HG03097 (cell line): ENCODE measurements at regions not wholly inside any gene's neighbourhood (a gene's known extent, or its start where the extent isn't known, plus 50 kb on each side); places are given as distances from the start of the nearest gene placed in this dataset.
"Not testable (repeated sequence)": the region's sequence is repeated elsewhere in the genome, so short reads cannot be mapped to it uniquely, and the experiment has no call there.

ENCODE experiments used
- ATAC-seq: cut with Tn5 transposase; IDR thresholded peaks from one replicate; pipeline ENCODE4 v1.9.1; 2021; ENCODE audit not compliant: unreplicated experiment, low FRiP score

DNA sequence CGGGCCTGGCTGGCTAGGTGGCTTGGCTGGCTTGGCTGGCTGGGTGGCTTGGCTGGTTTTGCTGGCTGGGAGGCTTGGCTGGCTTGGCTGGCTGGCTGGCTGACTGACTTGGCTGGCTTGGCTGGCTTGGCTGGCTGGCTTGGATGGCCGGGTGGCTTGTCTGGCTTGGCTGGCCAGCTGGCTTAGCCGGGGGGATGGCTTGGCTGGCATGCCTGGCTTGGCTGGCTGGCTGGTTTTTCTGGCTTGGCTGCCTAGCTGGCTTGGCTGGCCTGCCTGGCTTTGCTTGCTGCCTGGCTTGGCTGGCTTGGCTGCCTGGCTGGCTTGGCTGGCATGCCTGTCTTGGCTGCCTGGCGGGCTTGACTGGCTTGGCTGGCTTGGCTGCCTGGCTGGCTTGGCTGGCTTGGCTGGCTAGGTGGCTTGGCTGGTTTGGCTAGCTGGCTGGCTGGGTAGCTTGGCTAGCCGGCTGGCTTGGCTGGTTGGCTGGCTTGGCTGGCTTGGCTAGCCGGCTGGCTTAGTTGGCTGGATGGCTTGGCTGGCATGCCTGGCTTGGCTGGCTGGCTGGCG is 2829.6 kb downstream of the RPIA start:
- not testable (repeated sequence) for ATAC-seq

DNA sequence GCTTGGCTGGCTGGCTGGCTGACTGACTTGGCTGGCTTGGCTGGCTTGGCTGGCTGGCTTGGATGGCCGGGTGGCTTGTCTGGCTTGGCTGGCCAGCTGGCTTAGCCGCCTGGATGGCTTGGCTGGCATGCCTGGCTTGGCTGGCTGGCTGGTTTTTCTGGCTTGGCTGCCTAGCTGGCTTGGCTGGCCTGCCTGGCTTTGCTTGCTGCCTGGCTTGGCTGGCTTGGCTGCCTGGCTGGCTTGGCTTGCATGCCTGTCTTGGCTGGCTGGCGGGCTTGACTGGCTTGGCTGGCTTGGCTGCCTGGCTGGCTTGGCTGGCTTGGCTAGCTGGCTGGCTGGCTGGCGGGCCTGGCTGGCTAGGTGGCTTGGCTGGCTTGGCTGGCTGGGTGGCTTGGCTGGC is 2830.5 kb downstream of the RPIA start:
- ATAC-seq: not testable (repeated sequence)

DNA sequence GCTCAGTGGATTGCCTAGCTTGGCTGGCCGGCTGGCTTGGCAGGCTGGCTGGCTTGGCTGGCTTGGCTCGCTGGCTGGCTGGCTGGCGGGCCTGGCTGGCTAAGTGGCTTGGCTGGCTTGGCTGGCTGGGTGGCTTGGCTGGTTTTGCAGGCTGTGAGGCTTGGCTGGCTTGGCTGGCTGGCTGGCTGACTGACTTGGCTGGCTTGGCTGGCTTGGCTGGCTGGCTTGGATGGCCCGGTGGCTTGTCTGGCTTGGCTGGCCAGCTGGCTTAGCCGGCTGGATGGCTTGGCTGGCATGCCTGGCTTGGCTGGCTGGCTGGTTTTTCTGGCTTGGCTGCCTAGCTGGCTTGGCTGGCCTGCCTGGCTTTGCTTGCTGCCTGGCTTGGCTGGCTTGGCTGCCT is 2831.4 kb downstream of the RPIA start:
- ATAC-seq: not testable (repeated sequence)

DNA sequence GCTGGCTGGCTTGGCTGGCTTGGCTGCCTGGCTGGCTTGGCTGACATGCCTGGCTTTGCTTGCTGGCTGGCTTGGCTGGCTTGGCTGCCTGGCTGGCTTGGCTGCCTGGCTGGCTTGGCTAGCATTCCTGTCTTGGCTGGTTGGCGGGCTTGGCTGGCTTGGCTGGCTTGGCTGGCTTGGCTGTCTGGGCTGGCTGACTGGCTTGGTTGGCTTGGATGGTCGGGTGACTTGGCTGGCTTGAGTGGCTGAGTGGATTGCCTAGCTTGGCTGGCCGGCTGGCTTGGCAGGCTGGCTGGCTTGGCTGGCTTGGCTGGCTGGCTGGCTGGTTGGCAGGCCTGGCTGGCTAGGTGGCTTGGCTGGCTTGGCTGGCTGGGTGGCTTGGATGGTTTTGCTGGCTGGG is 2832.3 kb downstream of the RPIA start:
- not testable (repeated sequence) for ATAC-seq

DNA sequence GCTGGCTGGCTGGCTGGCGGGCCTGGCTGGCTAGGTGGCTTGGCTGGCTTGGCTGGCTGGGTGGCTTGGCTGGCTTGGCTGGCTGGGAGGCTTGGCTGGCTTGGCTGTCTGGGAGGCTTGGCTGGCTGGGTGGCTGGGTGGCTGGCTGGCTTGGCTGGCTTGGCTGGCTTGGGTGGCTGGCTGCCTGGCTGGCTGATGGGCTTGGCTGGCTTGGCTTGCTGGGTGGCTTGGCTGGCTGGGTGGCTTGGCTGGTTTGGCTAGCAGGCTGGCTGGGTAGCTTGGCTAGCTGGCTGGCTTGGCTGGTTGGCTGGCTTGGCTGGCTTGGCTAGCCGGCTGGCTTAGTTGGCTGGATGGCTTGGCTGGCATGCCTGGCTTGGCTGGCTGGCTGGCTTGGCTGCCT is 2834.1 kb downstream of the RPIA start:
- ATAC-seq: not testable (repeated sequence)

DNA sequence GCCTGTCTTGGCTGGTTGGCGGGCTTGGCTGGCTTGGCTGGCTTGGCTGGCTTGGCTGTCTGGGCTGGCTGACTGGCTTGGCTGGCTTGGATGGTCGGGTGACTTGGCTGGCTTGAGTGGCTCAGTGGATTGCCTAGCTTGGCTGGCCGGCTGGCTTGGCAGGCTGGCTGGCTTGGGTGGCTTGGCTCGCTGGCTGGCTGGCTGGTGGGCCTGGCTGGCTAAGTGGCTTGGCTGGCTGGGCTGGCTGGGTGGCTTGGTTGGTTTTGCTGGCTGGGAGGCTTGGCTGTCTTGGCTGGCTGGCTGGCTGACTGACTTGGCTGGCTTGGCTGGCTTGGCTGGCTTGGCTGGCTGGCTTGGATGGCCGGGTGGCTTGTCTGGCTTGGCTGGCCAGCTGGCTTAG is 2834.6 kb downstream of the RPIA start:
- ATAC-seq: not testable (repeated sequence)

DNA sequence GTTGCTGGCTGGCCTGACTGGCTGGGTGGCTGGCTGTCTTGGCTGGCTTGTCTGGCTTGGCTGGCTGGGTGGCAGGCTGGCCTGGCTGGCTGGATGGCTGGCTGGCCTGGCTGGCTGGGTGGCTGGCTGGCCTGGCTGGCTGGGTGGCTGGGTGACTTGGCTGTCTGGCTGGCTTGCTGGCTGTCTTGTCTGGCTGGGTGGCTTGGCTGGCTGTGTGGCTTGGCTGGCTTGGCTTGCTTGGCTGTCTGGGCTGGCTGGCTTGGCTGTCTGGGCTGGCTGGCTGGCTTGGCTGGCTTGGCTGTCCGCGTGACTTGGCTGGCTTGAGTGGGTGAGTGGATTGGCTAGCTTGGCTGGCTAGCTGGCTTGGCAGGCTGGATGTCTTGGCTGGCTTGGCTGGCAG is 2835.6 kb downstream of the RPIA start:
- ATAC-seq: not testable (repeated sequence)

DNA sequence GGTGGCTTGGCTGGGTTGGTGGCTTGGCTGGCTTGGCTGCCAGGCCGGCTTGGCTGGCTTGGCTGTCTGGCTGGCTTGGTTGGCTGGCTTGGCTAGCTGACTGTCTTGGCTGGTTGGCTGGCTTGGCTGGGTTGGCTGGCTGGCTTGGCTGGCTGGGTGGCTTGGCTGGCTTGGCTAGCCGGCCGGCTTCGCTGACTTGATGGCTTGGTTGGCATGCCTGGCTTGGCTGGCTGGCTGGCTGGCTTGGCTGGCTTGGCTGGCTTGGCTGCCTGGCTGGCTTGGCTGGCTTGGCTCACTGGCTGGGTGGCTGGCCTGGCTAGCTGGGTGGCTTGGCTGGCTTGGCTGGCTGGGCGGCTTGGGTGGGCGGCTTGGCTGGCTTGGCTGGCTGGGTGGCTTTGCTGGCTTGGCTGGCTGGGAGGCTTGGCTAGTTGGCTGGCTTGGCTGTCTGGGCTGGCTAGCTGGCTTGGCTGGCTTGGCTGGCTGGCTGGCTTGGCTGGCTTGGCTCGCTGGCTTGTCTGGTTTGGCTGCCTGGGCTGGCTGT is 2836.1 kb downstream of the RPIA start:
- not testable (repeated sequence) for ATAC-seq

DNA sequence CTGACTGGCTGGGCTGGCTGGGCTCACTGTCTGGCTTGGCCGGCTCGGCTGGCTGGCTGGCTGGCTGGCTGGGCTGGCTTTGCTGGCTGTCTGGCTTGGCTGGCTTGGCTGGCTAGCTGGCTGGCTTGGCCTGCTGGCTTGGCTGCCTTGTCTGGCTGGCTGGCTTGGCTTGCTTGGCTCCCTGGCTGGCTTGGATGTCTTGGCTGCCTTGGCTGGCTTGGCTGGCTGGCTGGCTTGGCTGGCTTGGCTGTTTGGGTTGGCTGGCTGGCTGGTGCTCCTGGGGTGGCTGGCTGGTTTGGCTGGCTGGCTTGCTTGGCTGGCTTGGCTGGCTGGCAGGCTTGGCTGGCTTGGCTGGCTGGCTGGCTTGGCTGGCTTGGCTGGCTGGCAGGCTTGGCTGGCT is 2836.9 kb downstream of the RPIA start:
- not testable (repeated sequence) for ATAC-seq

DNA sequence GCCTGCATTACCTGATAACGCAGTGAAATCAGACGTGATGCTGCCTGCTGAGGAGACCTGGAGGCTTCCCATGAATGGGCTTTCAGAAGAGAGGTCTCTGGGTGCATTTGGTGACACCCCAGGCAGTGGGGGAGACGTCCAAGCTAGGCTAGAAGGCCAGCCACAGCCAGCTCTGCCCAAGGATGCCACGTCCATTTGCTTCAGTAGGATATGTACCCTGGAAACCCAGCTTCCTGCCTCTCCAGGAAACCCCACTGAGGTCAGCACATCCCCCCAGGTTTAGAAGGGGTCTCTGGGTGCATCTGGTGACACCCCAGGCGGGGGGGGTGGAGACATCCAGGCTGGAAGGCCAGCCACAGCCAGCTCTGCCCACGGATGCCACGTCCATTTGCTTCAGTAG is 2844.6 kb downstream of the RPIA start:
- not testable (repeated sequence) for ATAC-seq

DNA sequence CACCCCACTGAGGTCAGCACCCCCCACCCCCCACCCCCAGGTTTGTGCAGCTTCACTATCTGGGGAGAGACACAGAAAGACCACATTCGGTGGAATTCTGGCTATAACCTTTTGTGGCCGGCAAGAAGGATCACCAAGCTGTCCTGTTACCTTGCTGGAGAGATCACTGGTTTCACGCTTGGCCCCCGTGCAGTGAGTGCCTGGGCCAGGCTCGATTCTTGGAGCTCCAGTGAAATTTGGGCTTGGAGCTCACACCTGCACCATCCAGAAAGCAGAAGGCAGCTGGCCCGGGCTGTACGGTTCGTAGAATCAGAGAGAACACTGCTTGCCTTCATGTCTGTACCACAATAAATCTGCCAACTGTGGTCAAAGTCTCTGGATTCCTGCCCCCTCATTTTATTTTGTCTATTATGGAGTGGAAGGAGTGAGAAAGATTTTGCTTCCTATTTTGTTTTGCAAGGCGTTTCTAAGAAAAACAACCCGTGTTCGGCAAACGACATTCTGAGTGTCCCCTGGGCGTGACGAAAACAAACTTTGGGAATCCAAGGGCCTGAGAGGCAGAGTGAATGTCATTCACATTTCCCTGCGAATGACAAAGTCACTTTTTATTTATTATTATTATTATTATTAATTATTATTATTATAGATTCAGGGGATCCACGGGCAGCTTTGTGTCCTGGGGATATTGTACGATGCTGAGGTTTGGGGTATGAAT is 2845.2 kb downstream of the RPIA start:
- not testable (repeated sequence) for ATAC-seq

DNA sequence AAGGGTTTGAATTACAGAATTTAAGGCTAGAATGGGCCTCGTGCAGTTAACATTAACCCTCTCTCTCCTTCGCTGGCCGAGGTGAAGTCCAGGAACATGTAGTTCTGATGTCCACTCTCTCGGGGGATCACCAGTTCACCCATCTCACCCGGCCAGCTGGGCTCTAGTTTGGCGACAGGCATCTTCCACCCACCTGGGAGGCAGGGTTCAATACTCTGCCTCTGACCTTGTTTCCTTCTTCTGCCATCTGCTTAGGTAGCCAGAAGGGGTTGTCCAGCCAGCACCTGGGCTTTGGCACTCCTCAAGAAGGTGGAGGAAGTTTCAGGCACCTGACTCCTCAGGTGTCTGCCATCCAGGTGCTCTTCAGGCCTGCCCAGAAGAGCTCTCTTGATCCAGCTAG is 2857.8 kb downstream of the RPIA start:
- not testable (repeated sequence) for ATAC-seq

DNA sequence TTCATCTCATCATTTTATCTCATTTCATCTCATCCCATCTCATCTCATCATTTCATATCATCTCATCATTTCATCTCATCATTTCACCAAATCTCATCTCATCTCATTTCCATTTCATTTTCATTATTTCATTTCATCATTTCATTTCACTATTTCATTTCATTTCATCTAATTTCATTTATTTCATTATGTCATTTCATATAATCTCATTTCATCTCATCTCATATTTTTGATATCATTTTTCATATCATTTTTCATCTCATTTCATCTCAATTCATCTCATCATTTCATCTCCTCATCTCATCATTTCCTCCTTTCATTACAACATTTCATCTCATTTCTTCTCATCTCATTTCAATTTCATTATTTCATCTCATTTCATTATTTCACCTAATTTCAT is 2866.8 kb downstream of the RPIA start:
- ATAC-seq: not testable (repeated sequence)

DNA sequence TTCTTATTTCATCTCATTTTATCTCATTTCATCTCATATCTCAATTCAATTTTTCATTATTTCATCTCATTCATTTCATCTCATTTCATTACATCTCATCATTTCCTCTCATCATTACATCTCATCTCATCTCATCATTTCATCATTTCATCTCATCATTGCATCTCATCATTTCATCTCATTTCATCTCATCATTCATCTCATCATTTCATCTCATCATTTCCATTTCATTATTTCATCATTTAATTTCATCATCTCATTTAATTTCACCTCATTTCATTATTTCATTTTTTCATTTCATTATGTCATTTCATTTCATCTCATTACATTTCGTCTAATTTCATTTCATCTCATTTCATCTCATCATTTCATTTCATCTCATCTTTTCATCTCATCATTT is 2867.8 kb downstream of the RPIA start:
- not testable (repeated sequence) for ATAC-seq

DNA sequence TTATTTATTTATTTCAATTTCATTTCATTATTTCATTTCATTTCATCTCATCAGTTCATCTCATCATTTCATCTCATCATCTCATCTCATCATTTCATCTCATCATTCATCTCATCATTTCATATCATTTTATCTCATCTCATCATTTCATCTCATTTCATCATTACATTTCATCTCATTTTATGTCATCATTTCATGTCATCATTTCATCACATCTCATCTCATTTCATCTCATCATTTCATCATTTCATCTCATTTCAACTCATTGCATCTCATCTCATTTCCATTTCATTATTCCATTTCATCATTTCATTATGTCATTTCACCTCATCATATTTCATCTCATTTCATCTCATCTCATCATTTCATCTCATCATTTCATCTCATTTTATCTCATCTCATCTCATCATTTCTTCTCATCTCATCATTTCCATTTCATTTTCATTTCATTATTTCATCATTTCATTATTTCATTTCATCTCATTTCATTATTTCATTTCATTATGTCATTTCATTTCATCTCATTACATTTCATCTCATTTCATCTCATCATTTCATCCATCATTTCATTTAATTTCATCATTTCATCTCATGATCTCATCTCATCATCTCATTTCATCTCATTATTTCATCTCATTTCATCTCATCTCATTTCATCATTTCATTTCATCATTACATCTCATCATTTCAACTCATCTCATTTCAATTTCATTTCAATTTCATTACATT is 2868.6 kb downstream of the RPIA start:
- not testable (repeated sequence) for ATAC-seq

DNA sequence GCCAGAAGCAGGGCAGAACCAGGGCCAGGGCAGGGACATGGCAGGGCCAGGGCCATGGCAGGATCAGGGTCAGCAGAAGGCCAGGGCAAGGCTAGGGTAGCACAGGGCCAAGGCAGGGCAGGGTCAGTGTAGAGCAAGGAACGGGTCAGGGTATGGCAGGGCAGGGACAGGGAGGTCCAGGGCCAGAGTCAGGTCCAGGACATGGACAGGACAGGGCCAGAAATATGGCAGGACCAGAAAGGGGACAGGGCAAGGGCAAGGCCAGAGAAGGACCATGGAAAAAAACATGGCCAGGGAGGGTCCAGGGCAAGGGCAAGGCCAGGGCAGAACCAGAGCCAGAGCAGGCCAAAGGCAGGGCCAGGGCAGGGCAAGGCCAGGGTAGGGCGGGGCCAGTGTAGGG is 2870.7 kb downstream of the RPIA start:
- not testable (repeated sequence) for ATAC-seq

DNA sequence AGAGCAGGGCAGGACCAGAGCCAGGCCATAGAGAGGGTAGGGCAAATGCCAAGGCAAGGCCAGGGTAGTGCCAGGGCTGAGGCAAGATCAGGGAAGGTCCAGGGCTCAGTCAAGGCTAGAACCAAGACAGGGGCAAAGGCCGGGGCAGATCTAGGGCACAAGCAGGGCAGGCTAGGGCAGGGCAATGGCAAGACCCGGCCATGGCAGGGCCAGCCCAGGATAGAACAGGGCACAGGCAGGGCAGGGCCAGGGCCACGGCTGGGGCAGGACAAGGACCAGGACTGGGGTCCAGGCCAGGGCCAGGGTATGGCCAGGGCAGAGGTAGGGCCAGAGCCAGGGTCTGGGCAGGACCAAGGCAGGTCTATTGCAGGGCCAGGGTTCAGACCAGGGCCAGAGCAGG is 2873.2 kb downstream of the RPIA start:
- not testable (repeated sequence) for ATAC-seq

DNA sequence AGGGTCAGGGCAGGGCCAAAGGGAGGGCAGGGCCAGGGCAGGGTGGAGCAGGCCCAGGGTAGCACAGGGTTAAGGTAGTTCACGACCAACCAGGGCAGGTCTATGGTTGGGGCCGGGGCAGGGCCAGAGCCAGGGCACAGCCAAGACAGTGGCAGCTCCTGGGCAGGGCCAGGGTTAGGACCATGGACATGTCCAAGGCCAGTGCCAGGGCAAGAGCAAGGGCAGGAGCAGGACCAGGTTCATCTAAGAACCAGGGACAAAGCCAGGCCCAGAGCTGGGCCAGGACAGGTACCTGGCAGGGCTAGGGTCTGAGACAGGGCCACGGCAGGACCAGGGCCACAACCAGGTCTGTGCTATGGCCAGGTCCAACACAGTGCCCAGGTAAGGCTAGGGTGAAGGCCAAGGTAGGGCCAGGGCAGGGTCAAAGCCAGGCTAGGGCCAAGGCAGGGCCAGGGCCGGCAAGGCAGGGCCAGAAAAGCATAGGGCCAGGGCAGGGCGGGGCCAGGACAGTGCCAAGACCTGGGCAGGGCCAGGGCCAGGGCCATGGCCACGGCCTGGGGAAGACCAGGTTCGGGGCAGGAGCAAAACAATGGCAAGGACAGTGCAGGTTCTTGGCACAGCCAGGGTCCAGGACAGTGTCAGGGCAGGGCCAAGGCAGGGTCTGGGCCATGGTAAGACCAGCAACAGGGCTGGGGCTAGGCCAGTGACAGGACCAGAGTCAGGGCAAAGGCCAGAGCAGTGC is 2874.4 kb downstream of the RPIA start:
- ATAC-seq: not testable (repeated sequence)

DNA sequence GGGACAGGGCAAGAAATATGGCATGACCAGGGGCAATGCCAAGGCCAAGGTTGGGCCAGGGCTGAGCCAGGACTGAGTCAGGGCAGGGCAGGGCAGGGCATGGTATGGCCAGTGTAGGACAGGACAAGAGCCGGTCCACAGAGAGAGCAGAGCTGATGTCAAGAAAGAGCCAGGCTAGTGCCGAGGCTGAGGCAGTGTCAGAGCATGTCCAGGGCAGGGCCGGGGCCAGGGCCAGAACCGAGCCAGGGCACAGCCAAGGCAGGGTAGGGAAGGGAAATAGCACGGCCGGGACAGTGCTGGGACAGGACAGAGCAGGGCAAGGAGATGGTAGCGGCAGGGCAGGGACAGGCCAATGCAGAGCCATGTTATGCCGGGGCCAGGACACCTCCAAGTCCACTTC is 2875.1 kb downstream of the RPIA start:
- not testable (repeated sequence) for ATAC-seq

DNA sequence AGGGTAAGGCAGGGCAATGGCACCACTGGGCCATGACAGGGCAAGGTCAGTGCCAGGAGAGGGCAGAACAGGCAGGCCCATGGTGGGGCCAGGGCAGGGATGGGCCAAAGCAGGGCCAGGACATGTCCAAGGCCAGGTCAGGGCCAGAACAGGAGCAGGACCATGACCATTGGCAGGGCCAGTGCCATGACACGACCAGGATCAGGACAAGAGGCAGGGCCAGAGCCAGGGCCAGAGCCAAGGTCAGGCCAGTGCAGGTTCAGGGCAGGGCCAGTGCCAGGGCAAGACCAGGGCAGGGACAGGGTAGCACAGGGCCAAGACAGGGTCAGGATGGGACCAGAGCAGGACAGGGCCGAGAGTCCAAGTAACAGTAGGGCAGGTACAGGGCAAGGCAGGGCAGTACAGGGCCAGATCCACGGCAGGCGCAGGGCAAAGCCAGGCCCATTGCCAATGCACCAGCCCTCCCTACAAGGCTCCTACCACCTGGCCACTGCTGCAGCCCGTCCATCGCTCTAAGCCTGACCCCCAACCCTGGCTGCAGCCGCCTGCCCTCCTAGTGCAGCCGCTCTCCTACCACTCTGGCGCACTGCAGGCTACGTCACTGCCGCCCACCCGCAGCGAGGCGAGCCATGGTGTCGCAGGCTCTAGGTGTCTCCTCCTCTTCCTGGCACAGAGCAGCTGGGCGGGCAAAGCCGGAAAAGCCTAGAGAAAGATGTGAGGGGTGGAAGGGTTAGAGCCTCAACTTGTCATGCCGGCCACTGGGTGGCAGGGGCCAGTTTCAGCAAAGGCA is 2876.3 kb downstream of the RPIA start:
- not testable (repeated sequence) for ATAC-seq
